ENCODE measurements at regions not wholly inside any gene's neighbourhood (a gene's known extent, or its start where the extent isn't known, plus 50 kb on each side); places are given as distances from the start of the nearest gene placed in this dataset.
"Not testable (repeated sequence)": the region's sequence is repeated elsewhere in the genome, so short reads cannot be mapped to it uniquely, and the experiment has no call there.

- DNase-seq (ENCODE audit: low spot score), result not testable (repeated sequence)
These were observed 128.4 kb downstream of the TNFRSF13B start for GRCh38 chr17:16843511-16843910.

GRCh38 chr17:16842346-16842745 lies 129.6 kb downstream of the TNFRSF13B start:
- DNase-seq (ENCODE audit: low spot score), result not testable (repeated sequence)

- not testable (repeated sequence) for DNase-seq (ENCODE audit: low spot score)
These were observed 130.0 kb downstream of the TNFRSF13B start for GRCh38 chr17:16841896-16842295.

DNA sequence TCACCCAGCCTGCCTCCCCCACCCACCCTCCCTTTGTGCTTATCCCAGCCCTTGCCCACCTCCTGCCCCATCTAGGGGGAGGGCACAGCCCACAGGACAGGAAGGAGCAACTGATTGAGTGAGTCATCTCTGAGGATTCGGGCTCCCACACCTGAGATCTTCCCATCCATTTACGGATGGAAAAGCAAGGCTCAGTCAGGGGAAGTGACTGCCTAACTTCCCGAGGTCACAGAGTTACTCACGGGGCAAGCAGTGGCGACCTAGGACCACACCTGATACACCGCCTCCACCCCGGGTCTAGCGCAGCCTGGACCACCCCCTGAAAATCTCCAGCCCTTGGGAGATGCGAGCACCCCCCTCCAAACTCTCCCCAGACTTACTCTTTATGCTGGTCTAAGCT lies 131.7 kb downstream of the TNFRSF13B start:
- not testable (repeated sequence) for DNase-seq (ENCODE audit: low spot score)

- not testable (repeated sequence) for DNase-seq (ENCODE audit: low spot score)
These were observed 132.4 kb downstream of the TNFRSF13B start for GRCh38 chr17:16839242-16840175.

GRCh38 chr17:16838795-16839194 lies 133.1 kb downstream of the TNFRSF13B start:
- not testable (repeated sequence) for DNase-seq (ENCODE audit: low spot score)

DNA sequence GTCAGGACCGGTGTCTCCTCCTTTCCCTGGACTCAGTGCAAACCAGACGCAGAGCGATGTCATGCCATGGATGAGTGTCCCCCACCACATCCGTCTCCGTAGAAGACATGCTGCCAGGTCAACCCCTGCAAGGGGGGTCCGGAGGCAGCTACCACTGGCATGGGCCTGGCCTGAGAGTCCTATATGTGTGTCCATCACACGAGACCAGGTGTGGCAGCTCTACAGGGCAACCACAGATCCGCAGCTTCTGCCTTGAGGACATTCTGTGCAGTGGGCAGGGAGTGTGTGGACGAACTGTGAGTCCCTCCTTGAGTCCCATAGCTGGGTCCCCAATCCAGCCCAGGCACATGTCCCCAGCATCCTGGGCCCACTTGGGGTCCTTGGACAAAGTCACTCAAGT lies 133.6 kb downstream of the TNFRSF13B start:
- DNase-seq (ENCODE audit: low spot score), result not testable (repeated sequence)

DNA sequence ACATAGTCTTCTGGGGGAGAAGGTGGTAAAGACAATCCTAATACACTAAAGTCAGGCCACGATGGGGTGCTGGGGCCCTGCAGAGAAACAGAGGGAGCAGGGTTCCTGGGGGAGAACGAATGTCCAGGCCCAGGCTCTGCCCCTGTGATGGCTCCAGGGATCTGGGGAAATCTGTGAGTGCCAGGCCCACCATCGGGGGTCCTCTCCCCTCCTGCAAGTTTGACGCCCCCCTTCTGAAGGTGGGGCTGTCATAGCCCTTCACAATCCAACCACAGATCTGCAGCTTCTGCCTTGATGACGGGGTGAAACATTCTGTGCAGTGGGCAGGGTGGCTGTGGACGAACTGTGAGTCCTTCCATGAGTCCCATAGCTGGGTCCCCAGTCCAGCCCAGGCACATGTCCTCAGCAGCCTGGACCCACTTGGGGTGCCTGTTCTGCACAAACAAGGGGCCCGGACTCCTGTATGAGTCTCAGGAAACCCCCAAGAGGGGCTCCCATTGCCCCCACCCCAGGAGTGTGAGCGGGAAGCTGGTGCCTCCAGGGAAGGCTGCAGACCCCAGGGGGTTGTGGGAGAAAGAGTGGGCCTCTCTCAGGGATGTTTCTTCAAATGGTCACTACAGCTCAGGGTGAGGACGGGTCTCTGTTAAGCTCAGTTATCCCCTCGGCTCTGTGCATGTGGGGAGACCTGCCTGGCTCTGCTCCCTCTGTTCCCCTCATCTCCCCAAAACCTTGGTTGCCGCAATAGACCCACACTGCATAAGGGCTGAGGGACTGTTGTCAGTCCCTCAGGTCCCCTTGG lies 134.3 kb downstream of the TNFRSF13B start:
- not testable (repeated sequence) for DNase-seq (ENCODE audit: low spot score)

DNA sequence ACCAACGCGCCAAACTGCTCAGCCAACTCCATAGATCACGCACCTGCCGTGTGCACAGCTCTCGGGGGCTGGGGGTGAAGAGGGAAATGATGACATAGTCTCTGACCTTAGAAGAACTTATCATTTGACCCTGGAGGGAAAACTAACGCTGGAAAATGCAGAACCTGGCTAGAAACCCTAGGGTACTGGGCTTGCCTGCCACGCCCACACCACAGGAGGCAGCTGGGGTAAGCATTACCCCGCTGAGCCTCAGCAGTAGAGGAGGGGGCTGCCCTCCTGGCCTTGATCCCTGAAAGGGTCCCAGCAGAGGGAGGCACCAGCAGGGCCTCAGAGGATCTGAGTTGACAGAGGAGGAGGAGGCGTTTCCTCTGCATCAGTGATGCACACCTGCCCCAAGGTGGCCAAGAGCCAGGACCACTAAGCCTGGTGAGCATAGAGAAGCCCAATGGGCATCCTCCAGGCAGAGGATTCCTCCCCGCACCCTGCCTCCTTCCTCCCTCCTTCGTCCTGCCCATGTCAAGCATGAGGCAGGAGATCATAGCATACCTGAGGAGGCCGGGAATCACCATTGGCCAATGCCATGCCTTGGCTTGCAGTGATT lies 135.5 kb downstream of the TNFRSF13B start:
- DNase-seq (ENCODE audit: low spot score), result not testable (repeated sequence)

DNA sequence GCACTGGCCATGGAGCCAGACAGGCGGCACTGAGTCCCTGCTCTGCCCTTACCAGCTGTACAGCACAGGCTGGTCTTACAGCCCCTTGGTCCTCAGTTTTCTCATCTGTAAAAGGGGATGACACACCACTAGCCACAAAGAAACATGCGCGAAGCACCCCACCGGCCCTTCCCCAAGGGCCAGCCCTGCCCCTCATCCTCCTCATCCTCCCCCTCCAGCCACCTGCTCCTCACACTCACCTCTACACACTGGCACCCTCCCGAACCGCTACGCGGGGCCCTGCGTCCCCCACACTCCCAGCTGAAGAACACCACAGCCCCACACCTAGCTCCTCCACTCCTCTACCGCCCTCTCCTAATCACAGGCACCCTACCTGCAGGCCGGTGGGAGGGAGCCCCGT lies 138.4 kb downstream of the TNFRSF13B start:
- DNase-seq (ENCODE audit: low spot score), result not testable (repeated sequence)

DNA sequence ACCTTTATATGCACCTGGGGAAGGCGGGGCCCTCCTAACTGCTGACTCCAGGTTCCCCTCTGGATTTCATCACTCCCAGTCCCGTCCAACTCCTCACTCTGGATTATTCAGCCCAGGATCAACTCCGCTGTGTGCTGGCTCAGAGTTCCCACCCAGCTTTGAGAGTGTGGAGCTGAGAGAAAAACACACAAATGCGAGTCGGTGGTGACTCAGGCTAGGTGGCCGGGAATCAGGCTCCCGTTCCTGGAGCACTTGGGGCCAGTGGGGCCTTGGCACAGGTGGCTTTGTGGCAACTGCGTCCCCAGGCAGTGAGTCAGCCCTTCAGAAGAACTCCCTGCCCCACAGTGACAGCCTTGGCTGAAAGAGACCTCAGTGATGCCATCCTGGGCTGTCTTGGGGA lies 139.1 kb downstream of the TNFRSF13B start:
- not testable (repeated sequence) for DNase-seq (ENCODE audit: low spot score)

DNA sequence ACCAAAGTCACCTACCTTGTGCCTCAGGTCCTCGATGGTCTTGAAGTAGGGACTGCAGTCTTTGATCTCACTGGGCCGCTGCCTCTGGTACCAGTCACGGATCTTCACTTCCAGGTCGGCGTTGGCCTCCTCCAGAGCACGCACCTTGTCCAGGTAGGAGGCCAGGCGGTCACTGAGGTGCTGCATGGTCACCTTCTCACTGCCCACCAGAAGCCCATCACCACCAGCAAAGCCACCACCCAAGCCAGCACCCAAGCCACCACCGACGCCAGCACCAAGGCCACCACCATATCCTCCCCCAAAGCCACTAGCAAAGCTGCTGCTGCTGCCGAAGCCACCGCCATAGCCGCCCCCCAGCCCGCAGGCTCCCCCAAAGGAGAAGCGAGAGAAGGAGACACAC lies 139.7 kb downstream of the TNFRSF13B start:
- not testable (repeated sequence) for DNase-seq (ENCODE audit: low spot score)

- DNase-seq (ENCODE audit: low spot score), result not testable (repeated sequence)
These were observed 140.7 kb downstream of the CCDC144A start for GRCh38 chr17:16830770-16831169.

GRCh38 chr17:16830219-16830618 lies 140.2 kb downstream of the CCDC144A start:
- not testable (repeated sequence) for DNase-seq (ENCODE audit: low spot score)

All from iPS-NIHi11 (cell line).